H9 (cell line): ENCODE measurements at regions not wholly inside any gene's neighbourhood (a gene's known extent, or its start where the extent isn't known, plus 50 kb on each side); places are given as distances from the start of the nearest gene placed in this dataset.

Source experiments
- DNase-seq: peaks from one replicate; pipeline ENCODE4 v3.0.0-alpha.2; 2017
- H2AFZ ChIP-seq: one replicate; pipeline ENCODE4 v1.6.1; 2013; ENCODE audit warnings: mild to moderate bottlenecking, low read length, control low read depth, moderate library complexity
- H2AK5ac ChIP-seq: 2 replicates; pipeline ENCODE4 v1.6.1; 2013; ENCODE audit warnings: low read length, control low read depth, mixed read lengths; ENCODE audit not compliant: insufficient read length
- H2BK120ac ChIP-seq: one replicate; pipeline ENCODE4 v1.6.1; 2013; ENCODE audit warnings: low read depth, mild to moderate bottlenecking, low read length, control low read depth, inconsistent platforms; ENCODE audit not compliant: poor library complexity, severe bottlenecking
- H2BK12ac ChIP-seq: 2 replicates; pipeline ENCODE4 v1.6.1; 2013; ENCODE audit warnings: low read length, control low read depth, mixed read lengths, low read depth; ENCODE audit not compliant: insufficient read length
- H2BK15ac ChIP-seq: 2 replicates; pipeline ENCODE4 v1.6.1; 2013; ENCODE audit warnings: low read depth, low read length, control low read depth
- H2BK20ac ChIP-seq: one replicate; pipeline ENCODE4 v1.6.1; 2013; ENCODE audit warnings: low read depth, mild to moderate bottlenecking, low read length, control low read depth, inconsistent platforms; ENCODE audit not compliant: poor library complexity, severe bottlenecking
- H2BK5ac ChIP-seq: 2 replicates; pipeline ENCODE4 v1.6.1; 2013; ENCODE audit warnings: low read length, control low read depth, mixed read lengths; ENCODE audit not compliant: insufficient read length
- H3K14ac ChIP-seq: 2 replicates; pipeline ENCODE4 v1.6.1; 2013; ENCODE audit warnings: low read length, control low read depth; ENCODE audit not compliant: insufficient read depth
- H3K18ac ChIP-seq: 2 replicates; pipeline ENCODE4 v1.6.1; 2013; ENCODE audit warnings: low read depth, mild to moderate bottlenecking, mixed read lengths, low read length, control low read depth; ENCODE audit not compliant: insufficient read length
- H3K23ac ChIP-seq: 2 replicates; pipeline ENCODE4 v1.6.1; 2013; ENCODE audit warnings: low read length, control low read depth, mixed read lengths, low read depth; ENCODE audit not compliant: insufficient read length
- H3K23me2 ChIP-seq: 2 replicates; pipeline ENCODE4 v1.6.1; 2013; ENCODE audit warnings: low read depth, mild to moderate bottlenecking, mixed read lengths, low read length, control low read depth; ENCODE audit not compliant: insufficient read length, poor library complexity, severe bottlenecking
- H3K27ac ChIP-seq: 2 replicates; pipeline ENCODE4 v1.5.1; 2013; ENCODE audit warnings: low read length, control low read depth, mixed read lengths, low read depth; ENCODE audit not compliant: insufficient read length
- H3K27me3 ChIP-seq: 2 replicates; pipeline ENCODE4 v1.6.1; 2013; ENCODE audit warnings: low read length, control low read depth, inconsistent platforms; ENCODE audit not compliant: insufficient read depth
- H3K4ac ChIP-seq: 2 replicates; pipeline ENCODE4 v1.6.1; 2013; ENCODE audit warnings: low read depth, mild to moderate bottlenecking, control low read depth, inconsistent platforms, low read length, moderate library complexity
- H3K4me1 ChIP-seq: 2 replicates; pipeline ENCODE4 v1.6.1; 2013; ENCODE audit warnings: low read length, control low read depth, inconsistent platforms; ENCODE audit not compliant: insufficient read depth
- H3K4me2 ChIP-seq: 2 replicates; pipeline ENCODE4 v1.6.1; 2013; ENCODE audit warnings: low read length, control low read depth, mixed read lengths; ENCODE audit not compliant: insufficient read length, insufficient read depth
- H3K56ac ChIP-seq: 2 replicates; pipeline ENCODE4 v1.6.1; 2013; ENCODE audit warnings: low read depth, mild to moderate bottlenecking, mixed read lengths, low read length, control low read depth; ENCODE audit not compliant: insufficient read length
- H3K79me1 ChIP-seq: 2 replicates; pipeline ENCODE4 v1.6.1; 2013; ENCODE audit warnings: low read depth, mild to moderate bottlenecking, moderate library complexity, low read length, control low read depth, inconsistent platforms; ENCODE audit not compliant: insufficient read depth, poor library complexity, severe bottlenecking
- H3K79me2 ChIP-seq: 2 replicates; pipeline ENCODE4 v1.6.1; 2013; ENCODE audit warnings: low read length, control low read depth, inconsistent platforms; ENCODE audit not compliant: insufficient read depth
- H3K9ac ChIP-seq: 2 replicates; pipeline ENCODE4 v1.6.1; 2013; ENCODE audit warnings: low read length, control low read depth, mixed read lengths; ENCODE audit not compliant: insufficient read length; ENCODE audit errors: extremely low read depth
- H3K9me3 ChIP-seq: one replicate; pipeline ENCODE4 v1.6.1; 2013; ENCODE audit warnings: low read depth, low read length, inconsistent platforms; ENCODE audit not compliant: control insufficient read depth
- H3T11ph ChIP-seq: one replicate; pipeline ENCODE4 v1.6.1; 2013; ENCODE audit warnings: mild to moderate bottlenecking, low read length, control low read depth, inconsistent platforms
- H4K20me1 ChIP-seq: one replicate; pipeline ENCODE4 v1.6.1; 2013; ENCODE audit not compliant: control insufficient read depth, insufficient read length, insufficient read depth
- H4K5ac ChIP-seq: 2 replicates; pipeline ENCODE4 v1.6.1; 2013; ENCODE audit warnings: low read depth, mild to moderate bottlenecking, mixed read lengths, low read length, control low read depth; ENCODE audit not compliant: insufficient read length
- H4K8ac ChIP-seq: replicated peaks from 2 replicates; pipeline ENCODE4 v1.6.1; 2013; ENCODE audit warnings: low read length, control low read depth, mixed read lengths, low read depth; ENCODE audit not compliant: insufficient read length
- H4K91ac ChIP-seq: 2 replicates; pipeline ENCODE4 v1.6.1; 2013; ENCODE audit warnings: low read depth, mild to moderate bottlenecking, moderate library complexity, mixed read lengths, low read length, control low read depth; ENCODE audit not compliant: insufficient read length
- H3K27ac Mint-ChIP-seq, 3 experiments: 2 replicates in 2 of 3; 3 replicates in 1 of 3; pipeline ENCODE4 v1.8.0; 2020 to 2021; ENCODE audit warnings: mixed read lengths in 3 of 3, mild to moderate bottlenecking in 1 of 3, moderate library complexity in 1 of 3
- H3K27me3 Mint-ChIP-seq: 2 replicates; pipeline ENCODE4 v1.8.0; 2021; ENCODE audit warnings: low read depth, mild to moderate bottlenecking, moderate library complexity, mixed read lengths
- H3K36me3 Mint-ChIP-seq, 3 experiments: 2 replicates in 2 of 3; 3 replicates in 1 of 3; pipeline ENCODE4 v1.8.0; 2020 to 2021; ENCODE audit warnings: low read depth in 3 of 3, mixed read lengths in 3 of 3; ENCODE audit not compliant: insufficient read depth in 1 of 3
- H3K4me1 Mint-ChIP-seq, 2 experiments: 2 replicates each; pipeline ENCODE4 v1.8.0; 2020; ENCODE audit warnings: mixed read lengths in 2 of 2
- H3K4me3 Mint-ChIP-seq, 2 experiments: 2 replicates in 1 of 2; 3 replicates in 1 of 2; pipeline ENCODE4 v1.8.0; 2020 to 2021; ENCODE audit warnings: mild to moderate bottlenecking in 2 of 2, mixed read lengths in 2 of 2, moderate library complexity in 1 of 2
- H3K9me3 Mint-ChIP-seq, 2 experiments: 2 replicates in 1 of 2; 3 replicates in 1 of 2; pipeline ENCODE4 v1.8.0; 2020; ENCODE audit warnings: mild to moderate bottlenecking in 2 of 2, mixed read lengths in 2 of 2, moderate library complexity in 1 of 2
- CTCF ChIP-seq: fragments of 200-600 bp; sonication (generic); conservative IDR thresholded peaks from 3 replicates; pipeline ENCODE4 v1.8.0; 2021; ENCODE audit warnings: antibody characterized with exemption, mild to moderate bottlenecking
- WGBS: extraction: QIAGEN DNeasy Blood & Tissue Kit; methylation state at CpG from one replicate; pipeline ENCODE4 v1.1.7; 2013; ENCODE audit warnings: missing lambda C conversion rate, low lambda C conversion rate, mixed read lengths; ENCODE audit not compliant: insufficient read length; ENCODE audit errors: extremely low coverage; 5-methylcytosine and 5-hydroxymethylcytosine counted together

- TF ChIP-seq CTCF = no peak
- Histone ChIP-seq H3K23ac (no peak overlapping the region), H2BK5ac (no peak overlapping the region), H3K4ac (no peak overlapping the region), H3K4me2 (no peak overlapping the region), H3K27me3 (no peaks in the 10 kb centered on the region), H2AK5ac (no peak overlapping the region), H2BK12ac (no peak overlapping the region), H3K9ac (no peak overlapping the region), H3K79me1 (no peaks in the 10 kb centered on the region), H3K9me3 (no peaks in the 10 kb centered on the region), H2AFZ (no peak overlapping the region), H3T11ph (no peak overlapping the region), H4K20me1 (no peaks in the 10 kb centered on the region), H4K91ac (no peak overlapping the region), H4K8ac (no peak overlapping the region), H4K5ac (no peak overlapping the region), H2BK120ac (no peak overlapping the region), H3K4me1 (no peaks in the 10 kb centered on the region), H2BK20ac (no peak overlapping the region), H3K14ac (no peak overlapping the region), H3K23me2 (no peaks in the 10 kb centered on the region), H3K18ac (no peak overlapping the region), H3K79me2 (no peaks in the 10 kb centered on the region), H3K56ac (no peak overlapping the region), H3K27ac (no peak overlapping the region), H2BK15ac (no peak overlapping the region)
- WGBS = no CpG with 5 or more reads among the region's 7 CpGs
- H3K9me3 Mint-ChIP-seq = no peaks in the 10 kb centered on the region
- H3K36me3 Mint-ChIP-seq = no peaks in the 10 kb centered on the region
- DNase-seq = no peak
- no peak overlapping the region for H3K4me3 Mint-ChIP-seq
- H3K27ac Mint-ChIP-seq = no peak overlapping the region; a peak in 1 of 7 replicates
- H3K4me1 Mint-ChIP-seq = peaks cover 2 to 6% of the 10 kb centered on the region in 2 experiments; a peak in 2 of 4 replicates
- peaks cover 2% of the 10 kb centered on the region for H3K27me3 Mint-ChIP-seq
Measured at GRCh38 chr15:77685082-77685815, 52.5 kb upstream of the LINGO1 start.
